ENCODE measurements at regions not wholly inside any gene's neighbourhood (a gene's known extent, or its start where the extent isn't known, plus 50 kb on each side); places are given as distances from the start of the nearest gene placed in this dataset.

DNA sequence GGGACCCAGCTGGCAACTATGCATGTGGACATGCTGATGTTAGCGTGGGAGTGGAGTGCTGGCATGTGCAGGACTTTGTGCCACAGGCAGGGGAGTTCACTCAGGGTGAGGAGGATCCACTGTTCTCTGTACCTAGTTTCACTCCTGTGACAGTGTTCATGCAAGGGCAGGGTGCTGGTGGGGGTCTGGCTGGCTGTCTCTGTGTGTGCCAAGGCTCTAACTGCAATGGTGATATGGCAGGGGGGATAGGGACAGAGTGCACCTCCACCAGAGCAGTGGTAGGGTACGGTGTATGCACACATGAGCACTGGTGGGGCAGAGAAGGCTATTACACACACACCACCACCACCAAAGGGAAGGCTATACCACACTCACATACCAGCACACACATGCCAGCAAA lies 210.2 kb upstream of the DEFB112 start (continued):
- TF ChIP-seq, protein P1, sequence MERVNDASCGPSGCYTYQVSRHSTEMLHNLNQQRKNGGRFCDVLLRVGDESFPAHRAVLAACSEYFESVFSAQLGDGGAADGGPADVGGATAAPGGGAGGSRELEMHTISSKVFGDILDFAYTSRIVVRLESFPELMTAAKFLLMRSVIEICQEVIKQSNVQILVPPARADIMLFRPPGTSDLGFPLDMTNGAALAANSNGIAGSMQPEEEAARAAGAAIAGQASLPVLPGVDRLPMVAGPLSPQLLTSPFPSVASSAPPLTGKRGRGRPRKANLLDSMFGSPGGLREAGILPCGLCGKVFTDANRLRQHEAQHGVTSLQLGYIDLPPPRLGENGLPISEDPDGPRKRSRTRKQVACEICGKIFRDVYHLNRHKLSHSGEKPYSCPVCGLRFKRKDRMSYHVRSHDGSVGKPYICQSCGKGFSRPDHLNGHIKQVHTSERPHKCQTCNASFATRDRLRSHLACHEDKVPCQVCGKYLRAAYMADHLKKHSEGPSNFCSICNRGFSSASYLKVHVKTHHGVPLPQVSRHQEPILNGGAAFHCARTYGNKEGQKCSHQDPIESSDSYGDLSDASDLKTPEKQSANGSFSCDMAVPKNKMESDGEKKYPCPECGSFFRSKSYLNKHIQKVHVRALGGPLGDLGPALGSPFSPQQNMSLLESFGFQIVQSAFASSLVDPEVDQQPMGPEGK (CRISPR knock-in tag; IDR thresholded peaks at IDR 0.05; ENCODE audit: borderline replicate concordance) = no peak
- TF ChIP-seq GLIS3 (CRISPR knock-in tag; IDR thresholded peaks at IDR 0.05) = no peak

DNA sequence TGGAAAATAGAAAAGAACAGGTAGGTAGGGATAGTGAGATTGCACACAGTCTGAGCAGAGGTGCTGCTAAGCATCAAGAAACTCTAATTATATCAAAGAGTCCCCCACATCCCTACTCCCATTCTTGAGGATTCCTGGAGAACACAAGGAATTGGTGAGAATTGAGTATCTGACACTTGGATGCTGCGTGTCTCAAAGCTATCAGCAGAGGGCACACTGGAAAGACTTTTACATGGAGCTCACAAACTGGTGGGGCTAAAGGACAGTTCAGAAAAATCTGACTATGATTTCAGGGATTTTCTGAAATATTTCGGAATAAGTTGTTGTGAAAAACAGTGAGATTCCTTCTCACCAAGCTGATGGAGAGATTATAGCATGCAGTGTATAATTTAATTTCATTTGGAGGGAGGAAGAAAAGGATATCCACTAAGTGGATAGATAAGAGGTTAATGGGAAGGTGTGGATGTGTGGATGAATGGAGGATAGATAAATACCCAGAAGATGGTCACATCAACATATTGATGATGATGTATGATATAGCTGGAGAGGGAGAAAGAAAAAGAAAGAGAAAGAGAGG lies 215.4 kb upstream of the DEFB112 start:
- TF ChIP-seq ZFP3 (CRISPR knock-in tag; IDR thresholded peaks at IDR 0.05) (no peak), SNAI2 (CRISPR knock-in tag; IDR thresholded peaks at IDR 0.05) (no peak), ZNF565 (CRISPR knock-in tag; conservative IDR thresholded peaks at IDR 0.05; ENCODE audit: low read depth) (no peak), ZC3H10 (CRISPR knock-in tag; IDR thresholded peaks at IDR 0.05) (no peak), BACH2 (CRISPR knock-in tag; IDR thresholded peaks at IDR 0.05; ENCODE audit: borderline replicate concordance) (no peak), OSR1 (CRISPR knock-in tag; IDR thresholded peaks at IDR 0.05) (no peak), TCF4 (CRISPR knock-in tag; IDR thresholded peaks at IDR 0.05; ENCODE audit: borderline replicate concordance) (no peak)
- TF ChIP-seq, protein P2, sequence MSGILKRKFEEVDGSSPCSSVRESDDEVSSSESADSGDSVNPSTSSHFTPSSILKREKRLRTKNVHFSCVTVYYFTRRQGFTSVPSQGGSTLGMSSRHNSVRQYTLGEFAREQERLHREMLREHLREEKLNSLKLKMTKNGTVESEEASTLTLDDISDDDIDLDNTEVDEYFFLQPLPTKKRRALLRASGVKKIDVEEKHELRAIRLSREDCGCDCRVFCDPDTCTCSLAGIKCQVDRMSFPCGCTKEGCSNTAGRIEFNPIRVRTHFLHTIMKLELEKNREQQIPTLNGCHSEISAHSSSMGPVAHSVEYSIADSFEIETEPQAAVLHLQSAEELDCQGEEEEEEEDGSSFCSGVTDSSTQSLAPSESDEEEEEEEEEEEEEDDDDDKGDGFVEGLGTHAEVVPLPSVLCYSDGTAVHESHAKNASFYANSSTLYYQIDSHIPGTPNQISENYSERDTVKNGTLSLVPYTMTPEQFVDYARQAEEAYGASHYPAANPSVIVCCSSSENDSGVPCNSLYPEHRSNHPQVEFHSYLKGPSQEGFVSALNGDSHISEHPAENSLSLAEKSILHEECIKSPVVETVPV (CRISPR knock-in tag; IDR thresholded peaks at IDR 0.05) = no peak
- TF ChIP-seq, protein P3, sequence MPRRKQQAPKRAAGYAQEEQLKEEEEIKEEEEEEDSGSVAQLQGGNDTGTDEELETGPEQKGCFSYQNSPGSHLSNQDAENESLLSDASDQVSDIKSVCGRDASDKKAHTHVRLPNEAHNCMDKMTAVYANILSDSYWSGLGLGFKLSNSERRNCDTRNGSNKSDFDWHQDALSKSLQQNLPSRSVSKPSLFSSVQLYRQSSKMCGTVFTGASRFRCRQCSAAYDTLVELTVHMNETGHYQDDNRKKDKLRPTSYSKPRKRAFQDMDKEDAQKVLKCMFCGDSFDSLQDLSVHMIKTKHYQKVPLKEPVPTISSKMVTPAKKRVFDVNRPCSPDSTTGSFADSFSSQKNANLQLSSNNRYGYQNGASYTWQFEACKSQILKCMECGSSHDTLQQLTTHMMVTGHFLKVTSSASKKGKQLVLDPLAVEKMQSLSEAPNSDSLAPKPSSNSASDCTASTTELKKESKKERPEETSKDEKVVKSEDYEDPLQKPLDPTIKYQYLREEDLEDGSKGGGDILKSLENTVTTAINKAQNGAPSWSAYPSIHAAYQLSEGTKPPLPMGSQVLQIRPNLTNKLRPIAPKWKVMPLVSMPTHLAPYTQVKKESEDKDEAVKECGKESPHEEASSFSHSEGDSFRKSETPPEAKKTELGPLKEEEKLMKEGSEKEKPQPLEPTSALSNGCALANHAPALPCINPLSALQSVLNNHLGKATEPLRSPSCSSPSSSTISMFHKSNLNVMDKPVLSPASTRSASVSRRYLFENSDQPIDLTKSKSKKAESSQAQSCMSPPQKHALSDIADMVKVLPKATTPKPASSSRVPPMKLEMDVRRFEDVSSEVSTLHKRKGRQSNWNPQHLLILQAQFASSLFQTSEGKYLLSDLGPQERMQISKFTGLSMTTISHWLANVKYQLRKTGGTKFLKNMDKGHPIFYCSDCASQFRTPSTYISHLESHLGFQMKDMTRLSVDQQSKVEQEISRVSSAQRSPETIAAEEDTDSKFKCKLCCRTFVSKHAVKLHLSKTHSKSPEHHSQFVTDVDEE (CRISPR knock-in tag; IDR thresholded peaks at IDR 0.05) = no peak
- peak; percentile 44; the same call in 1 of the 3 replicates for ATAC-seq

DNA sequence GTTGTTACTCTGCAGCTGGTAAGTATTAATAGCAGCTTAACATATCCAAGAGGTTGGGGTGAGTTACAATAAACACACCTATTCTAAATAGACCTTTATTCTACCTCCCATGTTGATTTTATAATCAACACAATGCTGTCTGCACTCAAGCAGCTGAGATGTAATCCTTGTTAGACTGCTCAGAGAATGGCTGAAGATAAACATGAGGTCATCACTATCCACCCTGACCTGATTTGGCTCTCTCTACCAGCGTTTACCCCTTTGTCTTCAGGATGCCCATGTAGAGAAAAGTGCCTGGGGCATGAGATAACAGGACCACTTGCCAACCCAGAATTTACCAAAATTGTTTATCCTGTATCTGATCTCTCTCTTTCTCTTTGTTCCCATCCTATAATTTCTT lies 220.7 kb upstream of the DEFB112 start:
- ATAC-seq = no peak
- TF ChIP-seq, protein P3 (CRISPR knock-in tag; IDR thresholded peaks at IDR 0.05) = no peak
- TF ChIP-seq RARB (CRISPR knock-in tag; IDR thresholded peaks at IDR 0.05) (no peak), ISL1 (CRISPR knock-in tag; IDR thresholded peaks at IDR 0.05) (no peak), ZFP3 (CRISPR knock-in tag; IDR thresholded peaks at IDR 0.05) (no peak), ZNF70 (CRISPR knock-in tag; IDR thresholded peaks at IDR 0.05) (no peak), TCF4 (CRISPR knock-in tag; IDR thresholded peaks at IDR 0.05; ENCODE audit: borderline replicate concordance) (no peak)

DNA sequence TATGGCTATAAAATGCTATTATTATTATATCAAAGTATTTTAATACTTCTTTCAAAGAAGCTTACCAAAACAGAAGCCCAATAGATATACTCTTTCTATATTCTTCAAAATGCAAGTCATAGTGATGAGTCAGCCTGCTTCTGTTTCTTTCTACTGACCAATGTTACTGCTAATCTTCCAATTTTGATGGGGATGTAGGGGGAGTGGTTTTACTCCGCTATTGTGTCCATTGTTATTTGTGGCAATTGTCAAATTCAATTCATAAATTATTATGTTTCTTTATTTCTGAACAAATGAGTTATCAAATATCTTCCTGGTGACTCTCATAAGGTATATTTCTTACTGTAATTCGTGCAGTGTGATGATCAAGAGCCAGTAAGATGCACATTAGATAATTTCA lies 221.5 kb upstream of the DEFB112 start:
- TF ChIP-seq OSR1 (CRISPR knock-in tag; IDR thresholded peaks at IDR 0.05) (no peak), ISL1 (CRISPR knock-in tag; IDR thresholded peaks at IDR 0.05) (peak; percentile 57), GLIS3 (CRISPR knock-in tag; IDR thresholded peaks at IDR 0.05) (no peak)

DNA sequence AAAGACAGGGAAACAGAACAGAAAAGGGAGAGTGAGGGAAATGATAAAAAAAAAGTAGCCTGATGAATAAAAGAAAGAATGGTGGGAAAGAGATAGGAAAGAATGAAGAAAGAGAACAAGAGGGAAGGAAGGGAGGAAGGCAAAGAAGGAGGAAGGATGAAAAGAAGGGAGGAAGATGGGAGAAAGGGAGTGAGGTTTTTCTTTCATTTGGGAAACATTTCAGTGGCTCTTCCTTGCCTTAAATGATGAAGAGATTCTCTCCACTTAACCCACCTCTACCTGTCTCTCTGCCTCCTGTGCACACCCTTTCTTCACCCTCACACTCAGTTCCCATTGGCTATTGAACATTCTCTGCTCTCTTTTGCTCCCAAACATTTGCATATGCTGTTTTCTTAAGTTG lies 222.1 kb upstream of the DEFB112 start:
- TF ChIP-seq SNAI2 (CRISPR knock-in tag; IDR thresholded peaks at IDR 0.05) (no peak), ESRRG (CRISPR knock-in tag; IDR thresholded peaks at IDR 0.05) (no peak)
- TF ChIP-seq, protein P2 (CRISPR knock-in tag; IDR thresholded peaks at IDR 0.05) = no peak
- ATAC-seq = no peak

More for the DNA sequence above, 221.5 kb upstream of the DEFB112 start:
- peak; percentile 41; the same call in 1 of the 3 replicates for ATAC-seq

Measured in SK-N-SH treated with all-trans-retinoic acid at 6 μM for 48 hours (cell line).